Stimulated activated naive B cell treated with anti-CD40 and anti-IgM and Interleukin-4, amounts not matched to agents 10 μg/mL and 1 μg/mL and 100 μg/mL, for 72 hours (primary cell): ENCODE measurements at regions not wholly inside any gene's neighbourhood (a gene's known extent, or its start where the extent isn't known, plus 50 kb on each side); places are given as distances from the start of the nearest gene placed in this dataset.
"Not testable (repeated sequence)": the region's sequence is repeated elsewhere in the genome, so short reads cannot be mapped to it uniquely, and the experiment has no call there.

ENCODE experiments used
- ATAC-seq, 2 donors: fragments of 150-1000 bp; cut with Tn5 transposase; replicated peaks; 2 replicates each; pipeline ENCODE4 v1.10.0; 2021; ENCODE audit warnings: moderate library complexity in 1 of 2
- DNase-seq: peaks from one replicate; pipeline ENCODE4 v3.0.0; 2021
- H3K27ac Mint-ChIP-seq: one replicate; pipeline ENCODE4 v1.8.0; 2022; ENCODE audit warnings: mild to moderate bottlenecking, mixed read lengths
- H3K27me3 Mint-ChIP-seq, 2 donors: one replicate each; pipeline ENCODE4 v1.8.0; 2022; ENCODE audit warnings: mixed read lengths in 2 of 2
- H3K36me3 Mint-ChIP-seq, 2 donors: one replicate each; pipeline ENCODE4 v1.8.0; 2022; ENCODE audit warnings: mixed read lengths in 2 of 2, mild to moderate bottlenecking in 1 of 2
- H3K4me1 Mint-ChIP-seq, 2 donors: one replicate each; pipeline ENCODE4 v1.8.0; 2022; ENCODE audit warnings: mixed read lengths in 2 of 2, mild to moderate bottlenecking in 1 of 2
- H3K4me3 Mint-ChIP-seq, 2 donors: one replicate each; pipeline ENCODE4 v1.8.0; 2022; ENCODE audit warnings: mild to moderate bottlenecking in 2 of 2, mixed read lengths in 2 of 2, moderate library complexity in 1 of 2
- H3K9me3 Mint-ChIP-seq, 2 donors: one replicate each; pipeline ENCODE4 v1.8.0; 2022; ENCODE audit warnings: mixed read lengths in 2 of 2, mild to moderate bottlenecking in 1 of 2

GRCh38 chrY:19484997-19485396 is 259.5 kb downstream of the KDM5D start:
- no peak for ATAC-seq
- Mint-ChIP-seq H3K4me1 (no peaks in the 10 kb centered on the region), H3K27ac (no peak overlapping the region)

GRCh38 chrY:19479141-19479540 is 265.4 kb downstream of the KDM5D start:
- Mint-ChIP-seq H3K4me1 (no peaks in the 10 kb centered on the region), H3K27ac (no peak overlapping the region), H3K4me3 (no peak overlapping the region), H3K27me3 (no peaks in the 10 kb centered on the region), H3K36me3 (peaks cover 0 to 2% of the 10 kb centered on the region in 2 donors), H3K9me3 (no peaks in the 10 kb centered on the region)
- no peak for ATAC-seq
- DNase-seq, result no peak

More at GRCh38 chrY:19484997-19485396, 259.5 kb downstream of the KDM5D start:
- no peaks in the 10 kb centered on the region for H3K27me3 Mint-ChIP-seq
- DNase-seq, result no peak
- H3K4me3 Mint-ChIP-seq, result no peak overlapping the region
- H3K9me3 Mint-ChIP-seq, result peaks cover 0 to 4% of the 10 kb centered on the region in 2 donors
- peaks cover 0 to 5% of the 10 kb centered on the region in 2 donors for H3K36me3 Mint-ChIP-seq

- ATAC-seq, result no peak
- Mint-ChIP-seq H3K4me1 (no peaks in the 10 kb centered on the region), H3K4me3 (no peak overlapping the region)
Measured at GRCh38 chrY:19477959-19478358, 266.6 kb downstream of the KDM5D start.

GRCh38 chrY:19465809-19466208 is 278.7 kb downstream of the KDM5D start:
- Mint-ChIP-seq H3K4me3 (no peak overlapping the region), H3K27ac (no peak overlapping the region), H3K27me3 (no peaks in the 10 kb centered on the region), H3K36me3 (no peaks in the 10 kb centered on the region), H3K4me1 (peaks cover 0 to 8% of the 10 kb centered on the region in 2 donors), H3K9me3 (peaks cover 0 to 2% of the 10 kb centered on the region in 2 donors)
- DNase-seq, result no peak
- no peak for ATAC-seq

More at GRCh38 chrY:19477959-19478358, 266.6 kb downstream of the KDM5D start:
- peaks cover 0 to 4% of the 10 kb centered on the region in 2 donors for H3K36me3 Mint-ChIP-seq
- no peaks in the 10 kb centered on the region for H3K27me3 Mint-ChIP-seq
- H3K9me3 Mint-ChIP-seq, result no peaks in the 10 kb centered on the region
- no peak overlapping the region for H3K27ac Mint-ChIP-seq
- no peak for DNase-seq

- no peaks in the 10 kb centered on the region for H3K36me3 Mint-ChIP-seq
- H3K4me3 Mint-ChIP-seq, result no peak overlapping the region
- peak in 1 of 2 donors; percentile 65 for ATAC-seq
- no peak overlapping the region for H3K27ac Mint-ChIP-seq
- peaks cover 0 to 3% of the 10 kb centered on the region in 2 donors for H3K9me3 Mint-ChIP-seq
- DNase-seq, result no peak
- H3K4me1 Mint-ChIP-seq, result no peaks in the 10 kb centered on the region
- no peaks in the 10 kb centered on the region for H3K27me3 Mint-ChIP-seq
Measured at GRCh38 chrY:19456855-19457448, 287.6 kb downstream of the KDM5D start.

GRCh38 chrY:19433059-19433458 is 311.5 kb downstream of the KDM5D start:
- Mint-ChIP-seq H3K9me3 (peaks cover 0 to 3% of the 10 kb centered on the region in 2 donors), H3K4me1 (peaks cover 0 to 8% of the 10 kb centered on the region in 2 donors), H3K4me3 (peak overlapping the region in 1 of 2 donors; percentile 16), H3K27me3 (peaks cover 0 to 26% of the 10 kb centered on the region in 2 donors), H3K36me3 (peaks cover 0 to 2% of the 10 kb centered on the region in 2 donors), H3K27ac (no peak overlapping the region)
- peak in 1 of 2 donors; percentile 58 for ATAC-seq
- no peak for DNase-seq

- H3K4me1 Mint-ChIP-seq, result peaks cover 0 to under 1% of the 10 kb centered on the region in 2 donors
- H3K27ac Mint-ChIP-seq, result no peak overlapping the region
- peaks cover 0 to under 1% of the 10 kb centered on the region in 2 donors for H3K27me3 Mint-ChIP-seq
- H3K9me3 Mint-ChIP-seq, result no peaks in the 10 kb centered on the region
- ATAC-seq, result no peak
- H3K4me3 Mint-ChIP-seq, result no peak overlapping the region
- H3K36me3 Mint-ChIP-seq, result no peaks in the 10 kb centered on the region
- no peak for DNase-seq
Measured at GRCh38 chrY:19427736-19428518, 316.6 kb downstream of the KDM5D start.

- not testable (repeated sequence) for ATAC-seq, H3K4me3 Mint-ChIP-seq, DNase-seq, H3K4me1 Mint-ChIP-seq, H3K9me3 Mint-ChIP-seq, H3K36me3 Mint-ChIP-seq, H3K27ac Mint-ChIP-seq, H3K27me3 Mint-ChIP-seq
Measured at GRCh38 chrY:19427191-19427590, 317.3 kb downstream of the KDM5D start.

GRCh38 chrY:19410980-19411766 is 333.4 kb downstream of the KDM5D start:
- Mint-ChIP-seq H3K27ac (no peak overlapping the region), H3K4me1 (no peaks in the 10 kb centered on the region), H3K36me3 (no peaks in the 10 kb centered on the region), H3K27me3 (no peaks in the 10 kb centered on the region), H3K9me3 (peaks cover 0 to 2% of the 10 kb centered on the region in 2 donors), H3K4me3 (no peak overlapping the region)
- no peak for DNase-seq
- ATAC-seq, result no peak

GRCh38 chrY:19406246-19406645 is 338.3 kb downstream of the KDM5D start:
- Mint-ChIP-seq H3K36me3 (no peaks in the 10 kb centered on the region), H3K9me3 (no peaks in the 10 kb centered on the region), H3K4me3 (no peak overlapping the region), H3K27me3 (no peaks in the 10 kb centered on the region), H3K27ac (no peak overlapping the region), H3K4me1 (no peaks in the 10 kb centered on the region)
- ATAC-seq (no peak), DNase-seq (no peak)

- Mint-ChIP-seq H3K27ac (no peak overlapping the region), H3K9me3 (no peaks in the 10 kb centered on the region), H3K4me1 (no peaks in the 10 kb centered on the region), H3K27me3 (no peaks in the 10 kb centered on the region), H3K36me3 (no peaks in the 10 kb centered on the region), H3K4me3 (no peak overlapping the region)
- DNase-seq (no peak), ATAC-seq (no peak)
Measured at GRCh38 chrY:19405598-19405997, 338.9 kb downstream of the KDM5D start.

- Mint-ChIP-seq H3K27ac (no peak overlapping the region), H3K4me1 (no peaks in the 10 kb centered on the region), H3K9me3 (no peaks in the 10 kb centered on the region), H3K27me3 (no peaks in the 10 kb centered on the region), H3K4me3 (no peak overlapping the region), H3K36me3 (no peaks in the 10 kb centered on the region)
- DNase-seq (no peak), ATAC-seq (no peak)
Measured at GRCh38 chrY:19392876-19393275, 351.6 kb downstream of the KDM5D start.

- ATAC-seq (no peak), DNase-seq (no peak)
- Mint-ChIP-seq H3K4me3 (no peak overlapping the region), H3K4me1 (no peaks in the 10 kb centered on the region), H3K27ac (no peak overlapping the region), H3K27me3 (no peaks in the 10 kb centered on the region), H3K36me3 (no peaks in the 10 kb centered on the region), H3K9me3 (no peaks in the 10 kb centered on the region)
Measured at GRCh38 chrY:19391922-19392321, 352.6 kb downstream of the KDM5D start.

GRCh38 chrY:19365321-19365720 is 379.2 kb downstream of the KDM5D start:
- no peak for ATAC-seq
- no peak for DNase-seq
- no peaks in the 10 kb centered on the region for H3K27me3 Mint-ChIP-seq
- H3K27ac Mint-ChIP-seq, result no peak overlapping the region
- no peaks in the 10 kb centered on the region for H3K9me3 Mint-ChIP-seq
- no peak overlapping the region for H3K4me3 Mint-ChIP-seq
- no peaks in the 10 kb centered on the region for H3K4me1 Mint-ChIP-seq
- H3K36me3 Mint-ChIP-seq, result no peaks in the 10 kb centered on the region
